Kasumi-1 (cell line): ENCODE measurements at regions not wholly inside any gene's neighbourhood (a gene's known extent, or its start where the extent isn't known, plus 50 kb on each side); places are given as distances from the start of the nearest gene placed in this dataset.

Source experiments
- DNase-seq, 2 experiments: peaks; one replicate each; lab custom pipeline; 2025; lab: John Stamatoyannopoulos, UW

GRCh38 chr6:6918216-6918983, 189.4 kb upstream of the RREB1 start:
- peak; percentile 43 to 55 for DNase-seq

- no peak for DNase-seq
Measured at GRCh38 chr6:6919173-6919572, 188.6 kb upstream of the RREB1 start.

GRCh38 chr6:6920114-6920986, 187.4 kb upstream of the RREB1 start:
- no peak for DNase-seq

- DNase-seq: no peak
Measured at GRCh38 chr6:6920987-6921313, 186.8 kb upstream of the RREB1 start.

- no peak for DNase-seq
Measured at GRCh38 chr6:6922166-6922565, 185.6 kb upstream of the RREB1 start.

- DNase-seq: no peak
Measured at GRCh38 chr6:6923605-6924004, 184.2 kb upstream of the RREB1 start.

- DNase-seq: no peak
Measured at GRCh38 chr6:6924708-6925107, 183.1 kb upstream of the RREB1 start.

GRCh38 chr6:6925391-6926164, 182.2 kb upstream of the RREB1 start:
- no peak for DNase-seq

GRCh38 chr6:6926856-6927255, 180.9 kb upstream of the RREB1 start:
- no peak for DNase-seq

GRCh38 chr6:6927521-6928361, 180.0 kb upstream of the RREB1 start:
- DNase-seq: peak in 1 of 2 experiments; percentile 18

GRCh38 chr6:6930223-6930880, 177.4 kb upstream of the RREB1 start:
- DNase-seq: no peak

- DNase-seq: no peak
Measured at GRCh38 chr6:6931071-6932025, 176.4 kb upstream of the RREB1 start.

- DNase-seq: no peak
Measured at GRCh38 chr6:6932341-6932740, 175.4 kb upstream of the RREB1 start.

- no peak for DNase-seq
Measured at GRCh38 chr6:6932968-6933367, 174.8 kb upstream of the RREB1 start.

GRCh38 chr6:6940031-6941025, 167.4 kb upstream of the RREB1 start:
- DNase-seq: no peak

GRCh38 chr6:6941201-6941600, 166.6 kb upstream of the RREB1 start:
- no peak for DNase-seq

GRCh38 chr6:6942091-6942490, 165.7 kb upstream of the RREB1 start:
- no peak for DNase-seq

GRCh38 chr6:6942831-6943230, 164.9 kb upstream of the RREB1 start:
- peak; percentile 91 to 93 for DNase-seq

- peak in 1 of 2 experiments; percentile 33 for DNase-seq
Measured at GRCh38 chr6:6943421-6943820, 164.3 kb upstream of the RREB1 start.
